ENCODE measurements at regions not wholly inside any gene's neighbourhood (a gene's known extent, or its start where the extent isn't known, plus 50 kb on each side); places are given as distances from the start of the nearest gene placed in this dataset.

GRCh38 chr2:100664021-100664755 lies 101.4 kb downstream of the PDCL3 start:
- TF ChIP-seq CTCF (IDR thresholded peaks at IDR 0.05) (no peak), POLR2A (IDR thresholded peaks at IDR 0.05) (no peak)

Measured in Peyer's patch (tissue), 4 donors.